COR-L47 (cell line): ENCODE measurements at regions not wholly inside any gene's neighbourhood (a gene's known extent, or its start where the extent isn't known, plus 50 kb on each side); places are given as distances from the start of the nearest gene placed in this dataset.

Experiments used
- DNase-seq: peaks from one replicate; lab custom pipeline; 2025; lab: John Stamatoyannopoulos, UW

DNA sequence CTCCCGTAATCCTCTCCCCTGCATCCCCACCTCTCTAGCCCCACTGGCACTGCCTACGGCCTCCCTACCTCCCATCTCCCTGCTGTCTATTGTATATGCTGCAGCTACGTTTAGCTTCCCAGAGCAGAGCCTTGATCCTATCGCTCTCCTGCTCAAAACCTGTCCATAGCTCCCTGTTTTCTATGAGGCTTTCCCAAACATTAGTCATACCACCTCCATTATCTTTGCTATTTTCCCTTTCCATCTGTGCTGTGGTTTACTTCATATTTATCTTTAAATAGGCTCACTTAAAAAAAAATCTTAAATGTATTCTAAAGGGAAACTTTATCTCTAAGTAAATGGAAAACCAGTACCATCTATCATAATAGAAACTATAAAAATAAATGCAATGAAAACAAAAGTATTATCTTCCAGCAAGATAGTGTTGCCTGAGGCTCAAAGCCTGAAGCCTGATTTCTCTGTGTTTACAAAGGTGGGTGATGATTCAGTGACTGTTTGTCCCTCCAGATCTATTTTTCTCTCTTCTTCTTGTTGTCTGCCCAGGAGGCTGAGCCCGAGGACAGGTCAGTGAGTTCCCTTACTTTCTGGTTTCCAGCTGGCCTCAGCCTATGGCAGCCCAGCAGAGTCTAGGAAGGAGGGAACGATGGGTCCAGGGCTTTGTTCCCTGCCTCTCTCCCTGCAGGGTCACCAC, 397.1 kb upstream of the CFAP20DC start:
- DNase-seq: no peak

- no peak for DNase-seq
Observed at GRCh38 chr3:59444676-59445075, 394.9 kb upstream of the CFAP20DC start.

GRCh38 chr3:59444294-59444671, 394.5 kb upstream of the CFAP20DC start:
- DNase-seq: no peak

- DNase-seq: no peak
Observed at GRCh38 chr3:59443618-59444293, 393.9 kb upstream of the CFAP20DC start.

DNA sequence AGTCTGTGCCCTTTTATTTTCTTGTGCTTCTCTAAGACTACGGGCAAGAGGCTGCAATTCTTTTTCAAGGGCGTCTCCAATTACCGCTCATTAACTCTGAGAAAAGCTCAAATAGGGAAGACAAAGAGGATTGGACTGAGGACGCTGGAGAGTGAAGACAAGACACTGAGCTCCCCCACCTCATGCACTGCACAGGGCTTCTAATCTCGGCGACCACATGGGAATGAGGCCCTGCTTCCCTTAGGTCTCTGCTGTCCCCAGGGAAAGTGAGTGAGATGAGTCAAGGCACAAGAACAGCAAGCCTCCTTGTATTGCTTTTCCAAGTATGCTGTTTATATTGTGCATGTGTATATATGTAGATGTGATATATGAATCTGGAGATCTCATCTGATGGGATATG, 392.2 kb upstream of the CFAP20DC start:
- DNase-seq: no peak

DNA sequence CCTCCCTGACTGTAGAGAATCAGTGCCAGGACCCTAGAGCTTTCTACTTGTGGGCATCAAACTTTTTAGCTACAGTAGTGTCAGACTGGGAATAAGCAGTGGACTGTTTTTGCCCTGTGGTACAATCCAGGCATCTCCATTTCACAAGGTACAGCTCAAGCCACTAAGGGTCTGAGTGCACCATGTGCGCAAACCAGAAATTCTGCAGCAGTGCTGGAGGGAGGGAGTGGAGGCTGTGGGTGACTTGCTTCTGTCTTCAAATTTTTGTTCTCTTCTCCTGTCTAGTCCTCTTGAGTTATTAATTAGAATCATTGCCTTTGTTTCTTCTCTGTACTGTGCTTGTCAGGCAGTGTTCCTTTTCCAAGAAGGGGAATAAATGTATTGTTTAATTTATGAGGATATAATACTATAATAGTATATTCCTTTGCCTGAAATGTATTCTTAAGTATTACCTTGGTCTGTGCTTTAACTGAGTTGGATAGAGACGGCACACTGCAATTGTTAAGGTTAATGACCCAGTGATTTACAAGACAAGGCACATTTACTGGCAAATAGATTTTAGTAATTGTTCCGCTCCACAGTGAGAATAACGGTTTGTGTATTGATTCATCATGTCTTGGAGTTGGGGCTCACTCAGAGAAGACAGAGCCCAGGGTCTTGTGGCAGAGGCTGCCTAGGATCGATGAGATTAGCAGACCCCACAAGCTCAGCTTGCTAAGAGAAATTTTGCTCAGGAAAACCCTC, 390.6 kb upstream of the CFAP20DC start:
- DNase-seq: no peak

DNA sequence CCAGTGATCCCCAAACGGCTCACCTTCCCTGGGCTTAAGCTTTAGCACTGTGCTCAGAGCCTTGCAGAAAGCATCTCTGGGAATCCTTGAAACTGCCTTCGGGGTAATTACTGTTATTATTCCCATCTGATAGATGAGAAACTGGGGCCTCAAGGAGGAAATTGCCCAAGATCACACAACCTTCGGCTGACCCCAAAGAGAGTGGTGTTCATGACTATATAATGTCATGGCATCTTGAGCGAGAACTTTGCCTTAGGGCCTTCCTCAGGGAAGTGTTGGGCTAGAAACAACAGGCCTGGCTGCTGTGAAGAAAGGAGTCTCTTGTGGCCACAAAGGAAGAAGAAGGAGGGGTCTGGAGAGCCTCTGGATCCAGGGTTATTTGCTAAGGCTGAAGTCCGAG, 388.7 kb upstream of the CFAP20DC start:
- DNase-seq: no peak

DNA sequence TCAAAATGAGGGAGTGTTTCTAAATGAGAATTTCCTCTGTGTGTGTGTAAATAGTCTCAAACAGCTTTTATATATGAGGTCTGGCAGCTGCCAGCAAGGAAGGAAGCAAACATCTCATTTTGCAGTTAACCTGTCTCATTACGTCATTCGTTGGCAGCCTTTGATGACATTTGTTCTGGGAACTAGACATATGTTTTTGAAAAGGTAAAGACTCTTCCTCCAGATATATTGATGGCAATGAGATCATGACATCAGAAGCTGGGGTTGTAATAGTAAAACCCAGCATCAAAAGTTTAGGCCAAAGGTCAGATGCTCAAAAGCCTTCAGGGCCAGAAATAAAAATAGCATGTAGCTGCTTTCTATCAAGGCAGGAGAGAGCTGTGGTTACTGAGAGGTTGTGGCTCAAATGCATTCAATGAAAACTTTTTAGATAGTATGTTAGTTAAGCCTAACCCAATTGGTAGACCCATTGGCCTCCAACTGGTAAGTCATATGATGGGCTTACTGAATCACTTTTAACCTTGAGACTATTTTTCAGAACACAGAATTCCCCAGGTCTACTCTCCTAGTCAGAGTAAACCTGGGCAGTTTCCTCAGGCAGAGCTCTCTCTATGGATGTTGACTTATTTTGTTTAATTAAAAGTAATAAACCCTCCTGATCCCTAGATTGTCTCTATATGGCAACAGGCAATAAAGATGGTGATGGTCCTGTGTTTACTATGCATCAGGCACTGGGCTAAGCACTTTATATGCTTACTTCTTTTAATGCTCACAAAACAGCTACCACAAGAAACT, 386.5 kb upstream of the CFAP20DC start:
- no peak for DNase-seq

DNA sequence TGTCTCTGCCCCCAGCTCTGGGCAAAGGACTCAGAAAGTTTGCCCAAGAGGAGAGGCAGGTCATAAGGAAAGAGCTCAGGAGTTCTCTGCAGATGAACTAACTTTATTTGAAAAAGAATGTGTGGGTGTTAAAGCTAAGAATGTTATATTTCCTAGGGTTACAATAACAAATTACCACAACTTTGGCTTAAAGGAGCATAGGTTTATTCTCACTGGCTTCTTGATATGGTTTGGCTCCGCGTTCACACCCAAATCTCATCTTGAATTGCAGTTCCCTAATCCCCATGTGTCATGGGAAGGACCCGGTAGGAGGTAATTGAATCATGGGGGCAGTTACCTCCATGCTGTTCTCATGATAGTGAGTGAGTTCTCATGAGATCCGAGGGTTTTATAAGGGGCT, 383.7 kb upstream of the CFAP20DC start:
- no peak for DNase-seq

DNA sequence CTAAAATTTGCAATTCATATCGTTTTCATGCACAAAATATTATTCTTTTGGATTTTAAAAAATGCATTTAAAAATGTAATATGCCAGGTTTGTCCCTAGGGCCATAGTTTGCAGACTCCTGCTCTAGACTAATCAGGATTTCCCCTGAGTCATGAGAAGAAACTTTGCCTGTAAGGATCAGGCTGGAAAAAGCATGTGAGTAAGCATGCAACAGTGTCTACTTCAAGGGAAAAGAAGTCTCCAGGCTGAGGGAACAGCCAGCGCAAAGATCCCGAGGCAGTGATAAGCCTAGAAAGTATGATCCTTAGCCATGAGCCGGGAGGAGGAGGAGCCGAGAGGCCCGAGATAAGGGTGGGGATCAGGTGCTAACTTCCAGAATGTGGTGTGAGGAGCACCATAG, 382.8 kb upstream of the CFAP20DC start:
- DNase-seq: no peak

DNA sequence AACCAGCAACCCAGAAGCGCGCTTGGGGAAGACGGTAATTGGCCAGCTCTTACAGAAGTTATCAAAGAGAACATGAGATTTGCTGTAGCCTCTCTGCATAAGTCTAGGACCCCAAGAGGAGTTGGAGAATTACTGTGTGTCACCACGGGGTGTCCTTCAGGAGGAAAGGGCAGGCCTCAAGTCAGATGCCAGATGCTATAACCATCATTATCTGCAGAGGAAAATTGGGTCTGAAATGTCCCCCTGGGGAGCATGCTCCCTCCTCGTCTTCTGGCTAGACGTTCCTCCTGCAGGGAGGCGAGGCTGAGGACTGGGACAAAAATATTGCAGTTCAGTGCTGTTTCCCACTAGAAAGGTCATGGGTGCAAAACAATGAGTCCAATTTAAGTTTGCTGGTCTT, 380.5 kb upstream of the CFAP20DC start:
- no peak for DNase-seq

GRCh38 chr3:59429198-59429597, 379.4 kb upstream of the CFAP20DC start:
- no peak for DNase-seq

DNA sequence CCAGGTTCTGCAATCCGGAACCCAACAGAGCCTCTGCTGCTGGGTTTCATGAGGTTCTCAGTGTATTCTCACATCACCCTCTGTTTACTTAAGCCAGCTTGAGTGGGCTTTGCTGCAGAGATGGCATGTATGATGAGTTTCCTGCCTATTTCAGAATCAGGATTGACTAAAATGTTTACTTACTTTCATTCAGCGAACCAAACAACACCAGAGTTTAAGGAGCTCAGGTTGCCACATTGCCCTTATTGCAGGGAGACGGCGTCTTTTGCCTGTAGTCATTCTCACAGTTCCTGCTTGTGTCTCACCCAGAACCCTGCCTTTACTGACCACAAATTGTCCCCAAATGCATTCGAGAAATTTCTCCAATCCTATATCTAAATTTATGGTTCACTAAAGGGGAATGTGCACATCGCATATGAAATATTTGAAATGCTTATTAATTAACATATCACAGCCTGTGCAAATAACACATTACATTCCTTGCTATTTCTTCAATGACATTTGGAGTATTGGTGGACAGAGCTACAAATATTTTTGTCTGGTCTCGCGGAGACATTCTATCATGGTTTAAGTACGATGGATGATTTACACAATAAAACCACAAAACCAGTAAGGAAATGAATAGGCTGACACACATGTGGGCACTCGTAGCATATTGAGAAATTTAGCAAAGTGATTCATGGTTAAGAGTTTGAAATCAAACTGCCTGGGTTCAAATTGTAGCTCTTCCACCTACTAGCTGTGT, 377.2 kb upstream of the CFAP20DC start:
- no peak for DNase-seq

DNA sequence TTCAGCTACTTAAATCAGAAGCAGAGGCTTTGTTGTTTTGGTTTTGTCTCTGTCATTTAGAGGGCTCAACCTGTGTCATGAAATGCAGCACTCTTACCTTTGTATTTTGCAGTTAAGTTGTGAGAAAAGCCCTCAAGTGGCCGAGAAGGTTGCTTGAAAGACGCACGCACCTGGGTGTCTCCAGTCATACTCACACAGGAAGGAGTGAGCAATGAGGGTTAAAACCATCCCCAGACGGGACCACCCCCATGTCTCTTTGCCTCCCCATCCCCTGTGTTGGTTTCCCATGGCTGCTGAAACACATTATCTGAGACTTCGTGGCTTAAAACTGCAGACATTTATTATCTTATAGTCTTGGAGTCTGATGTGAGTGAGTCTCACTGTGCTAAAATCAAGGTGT, 376.1 kb upstream of the CFAP20DC start:
- no peak for DNase-seq

DNA sequence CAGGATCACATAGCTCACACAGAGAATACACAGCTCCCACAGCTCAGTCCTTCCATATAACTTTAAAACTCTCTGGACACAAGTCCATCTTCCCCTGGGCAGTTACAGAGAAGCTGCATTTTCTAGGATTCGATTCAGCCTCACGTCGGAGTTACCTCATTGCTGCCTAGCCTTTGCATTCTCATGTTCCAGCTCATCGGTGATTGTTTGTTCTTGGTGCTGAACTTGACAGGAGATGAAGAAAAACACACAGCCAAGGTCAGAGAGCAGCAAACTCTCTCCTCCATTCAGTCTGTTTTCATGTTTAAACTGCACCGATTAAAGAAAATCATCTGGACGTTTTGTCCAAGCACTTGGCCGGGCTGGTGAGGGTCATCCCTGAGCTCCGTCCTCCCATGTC, 375.5 kb upstream of the CFAP20DC start:
- no peak for DNase-seq

GRCh38 chr3:59424268-59425010, 374.6 kb upstream of the CFAP20DC start:
- no peak for DNase-seq

GRCh38 chr3:59423707-59424106, 373.9 kb upstream of the CFAP20DC start:
- no peak for DNase-seq

- DNase-seq: no peak
Observed at GRCh38 chr3:59422312-59422711, 372.5 kb upstream of the CFAP20DC start.

- no peak for DNase-seq
Observed at GRCh38 chr3:59418836-59419235, 369.0 kb upstream of the CFAP20DC start.

GRCh38 chr3:59412516-59412915, 362.7 kb upstream of the CFAP20DC start:
- DNase-seq: no peak

DNA sequence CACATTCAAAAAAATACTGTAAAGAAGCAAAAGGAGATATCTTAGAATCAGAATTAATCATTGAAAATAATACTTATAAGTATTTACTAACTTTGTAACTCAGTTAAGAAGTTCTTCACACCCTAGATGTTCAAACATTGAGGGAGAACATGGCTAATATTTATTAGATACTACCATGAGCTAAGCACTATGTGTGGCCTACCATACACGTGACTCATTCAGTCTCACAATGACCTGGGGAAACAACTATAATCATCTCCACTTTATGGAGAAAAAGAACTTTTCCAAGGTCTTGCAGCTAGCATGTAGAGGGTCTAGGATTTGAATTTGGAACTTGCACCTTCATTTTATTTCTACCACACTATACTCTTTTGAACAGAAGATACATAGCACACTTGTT, 361.9 kb upstream of the CFAP20DC start:
- no peak for DNase-seq
